Pancreas (tissue), 10 donors: ENCODE measurements at regions not wholly inside any gene's neighbourhood (a gene's known extent, or its start where the extent isn't known, plus 50 kb on each side); places are given as distances from the start of the nearest gene placed in this dataset.

Experiments
- ATAC-seq, 4 donors: fragments of 200-7000 bp; cut with Tn5 transposase; one replicate each; pipeline versions ENCODE4 v1.8.0 to v1.9.1; 2020; ENCODE audit warnings: mild to moderate bottlenecking in 4 of 4, moderate library complexity in 4 of 4
- DNase-seq, 6 donors: peaks; one replicate each; pipeline ENCODE4 v3.0.0-alpha.2; 2020
- FAIRE-seq: peaks from 2 replicates; lab custom pipeline; 2012; peaks lifted over from hg19 to GRCh38; lab: Jason Lieb, UNC
- H3K27ac ChIP-seq, 4 donors: fragments of 200-600 bp; sonication (generic); 1 replicate in 3 of 4; 2 replicates in 1 of 4; pipeline versions ENCODE4 v1.5.0 to v1.8.0; 2020
- H3K27me3 ChIP-seq, 4 donors: fragments of 200-600 bp; one replicate each; pipeline ENCODE4 v1.8.0; 2021
- H3K36me3 ChIP-seq, 3 donors: fragments of 200-600 bp; sonication (generic) in 1 of 3; one replicate each; pipeline versions ENCODE4 v1.5.0 to v1.8.0; 2020 to 2021
- H3K4me1 ChIP-seq, 3 donors: fragments of 200-600 bp; one replicate each; pipeline ENCODE4 v1.8.0; 2021
- H3K4me3 ChIP-seq, 4 donors: fragments of 200-600 bp; sonication (generic) in 2 of 4; one replicate each; pipeline versions ENCODE4 v1.5.0 to v1.8.0; 2020 to 2021
- H3K9me3 ChIP-seq, 4 donors: fragments of 200-600 bp; one replicate each; pipeline ENCODE4 v1.8.0; 2021
- CTCF ChIP-seq, 4 donors: fragments of 200-600 bp; sonication (generic) in 3 of 4; IDR thresholded peaks; one replicate each; pipeline versions ENCODE4 v1.5.0 to v1.8.0; 2021; ENCODE audit warnings: antibody characterized with exemption in 4 of 4
- WGBS, 2 donors: extraction: QIAGEN DNeasy Blood & Tissue Kit; methylation state at CpG; one replicate each; pipeline ENCODE4 v1.1.7; 2013; 5-methylcytosine and 5-hydroxymethylcytosine counted together
- intact Hi-C, 3 donors: fragments of 100-400 bp; cut with DNase I; formaldehyde crosslinking; loops; one replicate each; pipeline versions ENCODE4 v1.11.1 to v1.14.2; 2022
- donor health status: healthy with polysubstance abuse.
- donor health status: DM: no; HTN: no; CAD: no; lungs with moderate emphysema.
- donor health status: DM: no; HTN: no; CAD: no.
- donor health status: control.
- donor health status: control.
- donor health status: Bipolar disorder and iron deficiency.
- donor health status: DM: yes; HTN: yes; CAD: no.
- donor health status: DM: no; HTN: no; CAD: no.
- donor health status: DM: no; HTN: no; CAD: no.
- donor health status: DM: yes; HTN: yes; CAD: no.

GRCh38 chr12:45582986-45583659 is 146.4 kb upstream of the ARID2 start:
- ATAC-seq = peak; percentile 76 to 86 (median 84)
- H3K27me3 ChIP-seq = no peaks in the 10 kb centered on the region
- H3K4me1 ChIP-seq = peaks cover 0 to 8% (median 7%) of the 10 kb centered on the region in 3 donors
- DNase-seq = no peak
- H3K9me3 ChIP-seq = no peaks in the 10 kb centered on the region
- H3K36me3 ChIP-seq = no peaks in the 10 kb centered on the region
- 26 to 40% methylated on average over 8 of the region's 8 CpGs for WGBS, 2 donors
- H3K4me3 ChIP-seq = no peak overlapping the region
- no peak for FAIRE-seq
- no peak for TF ChIP-seq CTCF (IDR thresholded peaks at IDR 0.05)
- intact Hi-C loops = no loop called here
- no peak overlapping the region for H3K27ac ChIP-seq

GRCh38 chr12:45584336-45584735 is 145.2 kb upstream of the ARID2 start:
- ATAC-seq (no peak), FAIRE-seq (no peak), DNase-seq (no peak)
- intact Hi-C loops = no loop called here
- Histone ChIP-seq H3K27me3 (no peaks in the 10 kb centered on the region), H3K9me3 (no peaks in the 10 kb centered on the region), H3K4me1 (peaks cover 0 to 8% (median 7%) of the 10 kb centered on the region in 3 donors), H3K36me3 (no peaks in the 10 kb centered on the region), H3K4me3 (no peak overlapping the region), H3K27ac (no peak overlapping the region)
- no peak for TF ChIP-seq CTCF (IDR thresholded peaks at IDR 0.05)
- WGBS, 2 donors = 98 to 100% methylated on average over 1 of the region's 1 CpG

GRCh38 chr12:45585522-45586230 is 143.8 kb upstream of the ARID2 start:
- FAIRE-seq (no peak), DNase-seq (peak in 1 of 6 donors; percentile 55), ATAC-seq (no peak)
- Histone ChIP-seq H3K4me1 (peaks cover 0 to 8% (median 7%) of the 10 kb centered on the region in 3 donors), H3K9me3 (no peaks in the 10 kb centered on the region), H3K27me3 (no peaks in the 10 kb centered on the region), H3K36me3 (no peaks in the 10 kb centered on the region), H3K27ac (no peak overlapping the region), H3K4me3 (no peak overlapping the region)
- intact Hi-C loops = no loop called here
- no peak for TF ChIP-seq CTCF (IDR thresholded peaks at IDR 0.05)
- 96 to 97% methylated on average over 31 of the region's 31 CpGs for WGBS, 2 donors

- FAIRE-seq (no peak), ATAC-seq (no peak), DNase-seq (peak in 1 of 6 donors; percentile 68)
- TF ChIP-seq CTCF (IDR thresholded peaks at IDR 0.05) = no peak
- intact Hi-C loops = no loop called here
- Histone ChIP-seq H3K27me3 (no peaks in the 10 kb centered on the region), H3K9me3 (no peaks in the 10 kb centered on the region), H3K4me3 (no peak overlapping the region), H3K36me3 (no peaks in the 10 kb centered on the region), H3K27ac (no peak overlapping the region), H3K4me1 (peaks cover 0 to 8% (median 7%) of the 10 kb centered on the region in 3 donors)
- 96 to 98% methylated on average over 18 of the region's 18 CpGs for WGBS, 2 donors
Measured at GRCh38 chr12:45586486-45586885, 143.0 kb upstream of the ARID2 start.

- FAIRE-seq (no peak), DNase-seq (no peak), ATAC-seq (peak in 1 of 4 donors; percentile 26)
- H3K9me3 ChIP-seq = no peaks in the 10 kb centered on the region
- H3K27me3 ChIP-seq = no peaks in the 10 kb centered on the region
- no peaks in the 10 kb centered on the region for H3K36me3 ChIP-seq
- WGBS, 2 donors = 95% methylated on average over 2 of the region's 2 CpGs
- H3K27ac ChIP-seq = no peak overlapping the region
- H3K4me1 ChIP-seq = peaks cover 0 to 8% (median 7%) of the 10 kb centered on the region in 3 donors
- H3K4me3 ChIP-seq = no peak overlapping the region
- TF ChIP-seq CTCF (IDR thresholded peaks at IDR 0.05) = no peak
- intact Hi-C loops = no loop called here
Measured at GRCh38 chr12:45587012-45587411, 142.5 kb upstream of the ARID2 start.
